PFSK-1 (cell line): ENCODE measurements at regions not wholly inside any gene's neighbourhood (a gene's known extent, or its start where the extent isn't known, plus 50 kb on each side); places are given as distances from the start of the nearest gene placed in this dataset.

Experiments used
- FOXP2 ChIP-seq: optimal IDR thresholded peaks from 2 replicates; pipeline ENCODE3; 2011; ENCODE audit warnings: borderline replicate concordance, control low read depth, inconsistent platforms; ENCODE audit not compliant: insufficient read depth; ENCODE audit errors: extremely low read length, extremely low read depth
- POLR2AphosphoS5 ChIP-seq: IDR thresholded peaks from 2 replicates; pipeline ENCODE4 v1.6.1; 2012; ENCODE audit warnings: low read depth, mild to moderate bottlenecking, control low read depth, low read length, moderate library complexity
- SIN3A ChIP-seq: IDR thresholded peaks from 2 replicates; pipeline ENCODE4 v1.6.1; 2012; ENCODE audit warnings: mild to moderate bottlenecking, low read length, moderate library complexity, borderline replicate concordance; ENCODE audit not compliant: insufficient read depth
- TAF1 ChIP-seq: IDR thresholded peaks from 2 replicates; pipeline ENCODE4 v1.6.1; 2012; ENCODE audit warnings: low read length, control low read depth, borderline replicate concordance; ENCODE audit not compliant: insufficient read depth
- TF ChIP-seq, protein P1 (sequence below), 2 experiments: IDR thresholded peaks; 2 replicates each; pipeline versions ENCODE4 v1.6.1 to v1.8.0; 2011 to 2012; ENCODE audit warnings: low read depth in 2 of 2, low read length in 2 of 2, control low read depth in 1 of 2, inconsistent platforms in 1 of 2, mild to moderate bottlenecking in 1 of 2, moderate library complexity in 1 of 2; ENCODE audit not compliant: insufficient read depth in 1 of 2

DNA sequence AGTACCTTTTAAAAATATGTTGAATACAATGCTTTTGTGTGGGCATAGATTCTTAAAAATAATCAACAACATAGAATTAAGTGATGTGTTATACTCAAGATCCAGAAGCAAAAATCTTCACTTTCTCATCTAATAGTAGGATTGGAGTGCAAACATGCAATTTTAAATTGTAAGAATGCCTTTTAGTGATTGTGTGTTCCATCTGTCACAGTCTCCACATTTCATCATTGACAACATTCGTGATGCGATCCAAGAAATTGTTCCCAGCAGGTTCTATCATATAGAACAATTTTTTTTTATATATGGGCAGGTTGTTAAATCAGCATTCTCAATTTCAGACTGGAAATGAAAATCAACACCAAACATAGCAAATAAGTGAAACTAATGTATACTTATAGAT lies 1671.8 kb upstream of the SLC39A10 start:
- TF ChIP-seq, protein P1, sequence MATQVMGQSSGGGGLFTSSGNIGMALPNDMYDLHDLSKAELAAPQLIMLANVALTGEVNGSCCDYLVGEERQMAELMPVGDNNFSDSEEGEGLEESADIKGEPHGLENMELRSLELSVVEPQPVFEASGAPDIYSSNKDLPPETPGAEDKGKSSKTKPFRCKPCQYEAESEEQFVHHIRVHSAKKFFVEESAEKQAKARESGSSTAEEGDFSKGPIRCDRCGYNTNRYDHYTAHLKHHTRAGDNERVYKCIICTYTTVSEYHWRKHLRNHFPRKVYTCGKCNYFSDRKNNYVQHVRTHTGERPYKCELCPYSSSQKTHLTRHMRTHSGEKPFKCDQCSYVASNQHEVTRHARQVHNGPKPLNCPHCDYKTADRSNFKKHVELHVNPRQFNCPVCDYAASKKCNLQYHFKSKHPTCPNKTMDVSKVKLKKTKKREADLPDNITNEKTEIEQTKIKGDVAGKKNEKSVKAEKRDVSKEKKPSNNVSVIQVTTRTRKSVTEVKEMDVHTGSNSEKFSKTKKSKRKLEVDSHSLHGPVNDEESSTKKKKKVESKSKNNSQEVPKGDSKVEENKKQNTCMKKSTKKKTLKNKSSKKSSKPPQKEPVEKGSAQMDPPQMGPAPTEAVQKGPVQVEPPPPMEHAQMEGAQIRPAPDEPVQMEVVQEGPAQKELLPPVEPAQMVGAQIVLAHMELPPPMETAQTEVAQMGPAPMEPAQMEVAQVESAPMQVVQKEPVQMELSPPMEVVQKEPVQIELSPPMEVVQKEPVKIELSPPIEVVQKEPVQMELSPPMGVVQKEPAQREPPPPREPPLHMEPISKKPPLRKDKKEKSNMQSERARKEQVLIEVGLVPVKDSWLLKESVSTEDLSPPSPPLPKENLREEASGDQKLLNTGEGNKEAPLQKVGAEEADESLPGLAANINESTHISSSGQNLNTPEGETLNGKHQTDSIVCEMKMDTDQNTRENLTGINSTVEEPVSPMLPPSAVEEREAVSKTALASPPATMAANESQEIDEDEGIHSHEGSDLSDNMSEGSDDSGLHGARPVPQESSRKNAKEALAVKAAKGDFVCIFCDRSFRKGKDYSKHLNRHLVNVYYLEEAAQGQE (IDR thresholded peaks at IDR 0.05; ENCODE audit: insufficient read depth in 1 of 2, low read depth in 2 of 2, low read length in 2 of 2): no peak
- TF ChIP-seq TAF1 (no peak), POLR2AphosphoS5 (no peak), SIN3A (no peak), FOXP2 (no peak)
